ENCODE measurements at regions not wholly inside any gene's neighbourhood (a gene's known extent, or its start where the extent isn't known, plus 50 kb on each side); places are given as distances from the start of the nearest gene placed in this dataset.

- no peaks in the 10 kb centered on the region for H3K4me1 ChIP-seq (ENCODE audit: low read length)
Measured at GRCh38 chr9:29001006-29001405, 1427.7 kb upstream of the C9orf72 start.

GRCh38 chr9:29004988-29005387 is 1431.7 kb upstream of the C9orf72 start:
- Histone ChIP-seq H2AFZ (ENCODE audit: low read length) (no peak overlapping the region), H3K4me2 (ENCODE audit: low read depth, low read length) (no peak overlapping the region), H3K36me3 (replicated peaks; ENCODE audit: insufficient read depth, low read length) (no peaks in the 10 kb centered on the region), H3K4me1 (ENCODE audit: low read length) (no peaks in the 10 kb centered on the region), H3K27me3 (replicated peaks; ENCODE audit: insufficient read depth, low read length) (no peaks in the 10 kb centered on the region), H3K79me2 (ENCODE audit: low read length) (no peaks in the 10 kb centered on the region), H3K9ac (ENCODE audit: low read length) (no peak overlapping the region), H3F3A (ENCODE audit: insufficient read depth, low read length) (no peaks in the 10 kb centered on the region), H3K9me3 (replicated peaks; ENCODE audit: insufficient read depth, low read length) (no peaks in the 10 kb centered on the region), H4K20me1 (ENCODE audit: insufficient read depth, low read length) (no peaks in the 10 kb centered on the region), H3K4me3 (ENCODE audit: low read length) (no peak overlapping the region), H3K27ac (ENCODE audit: low read length) (no peak overlapping the region), H3K9me2 (replicated peaks; ENCODE audit: insufficient read depth, low read length) (no peaks in the 10 kb centered on the region)
- no peak for DNase-seq
- TF ChIP-seq EZH2 (optimal IDR thresholded peaks at IDR 0.05; ENCODE audit: low read depth, low read length): no peak
- TF ChIP-seq EZH2phosphoT487 (IDR thresholded peaks at IDR 0.05; ENCODE audit: low read length): no peak
- TF ChIP-seq CTCF (IDR thresholded peaks at IDR 0.05; ENCODE audit: low read length): no peak

More at GRCh38 chr9:29001006-29001405, 1427.7 kb upstream of the C9orf72 start:
- Histone ChIP-seq H3K4me2 (ENCODE audit: low read depth, low read length) (no peak overlapping the region), H3K9me2 (replicated peaks; ENCODE audit: insufficient read depth, low read length) (no peaks in the 10 kb centered on the region), H3K27ac (ENCODE audit: low read length) (no peak overlapping the region), H2AFZ (ENCODE audit: low read length) (no peak overlapping the region), H3K36me3 (replicated peaks; ENCODE audit: insufficient read depth, low read length) (no peaks in the 10 kb centered on the region), H3K9ac (ENCODE audit: low read length) (no peak overlapping the region), H3F3A (ENCODE audit: insufficient read depth, low read length) (no peaks in the 10 kb centered on the region), H4K20me1 (ENCODE audit: insufficient read depth, low read length) (no peaks in the 10 kb centered on the region), H3K9me3 (replicated peaks; ENCODE audit: insufficient read depth, low read length) (no peaks in the 10 kb centered on the region), H3K79me2 (ENCODE audit: low read length) (no peaks in the 10 kb centered on the region), H3K4me3 (ENCODE audit: low read length) (no peak overlapping the region), H3K27me3 (replicated peaks; ENCODE audit: insufficient read depth, low read length) (no peaks in the 10 kb centered on the region)
- DNase-seq: no peak
- TF ChIP-seq CTCF (IDR thresholded peaks at IDR 0.05; ENCODE audit: low read length): no peak
- TF ChIP-seq EZH2 (optimal IDR thresholded peaks at IDR 0.05; ENCODE audit: low read depth, low read length): no peak
- TF ChIP-seq EZH2phosphoT487 (IDR thresholded peaks at IDR 0.05; ENCODE audit: low read length): no peak

- Histone ChIP-seq H3K4me3 (ENCODE audit: low read length) (no peak overlapping the region), H4K20me1 (ENCODE audit: insufficient read depth, low read length) (no peaks in the 10 kb centered on the region), H2AFZ (ENCODE audit: low read length) (no peak overlapping the region), H3K27ac (ENCODE audit: low read length) (no peak overlapping the region), H3K4me1 (ENCODE audit: low read length) (no peaks in the 10 kb centered on the region), H3K9me3 (replicated peaks; ENCODE audit: insufficient read depth, low read length) (no peaks in the 10 kb centered on the region), H3K79me2 (ENCODE audit: low read length) (no peaks in the 10 kb centered on the region), H3K27me3 (replicated peaks; ENCODE audit: insufficient read depth, low read length) (no peaks in the 10 kb centered on the region), H3K4me2 (ENCODE audit: low read depth, low read length) (no peak overlapping the region), H3K9me2 (replicated peaks; ENCODE audit: insufficient read depth, low read length) (no peaks in the 10 kb centered on the region), H3K9ac (ENCODE audit: low read length) (no peak overlapping the region), H3K36me3 (replicated peaks; ENCODE audit: insufficient read depth, low read length) (no peaks in the 10 kb centered on the region), H3F3A (ENCODE audit: insufficient read depth, low read length) (no peaks in the 10 kb centered on the region)
- TF ChIP-seq EZH2phosphoT487 (IDR thresholded peaks at IDR 0.05; ENCODE audit: low read length) (no peak), CTCF (IDR thresholded peaks at IDR 0.05; ENCODE audit: low read length) (no peak), EZH2 (optimal IDR thresholded peaks at IDR 0.05; ENCODE audit: low read depth, low read length) (no peak)
- DNase-seq: no peak
Measured at GRCh38 chr9:29006628-29007027, 1433.3 kb upstream of the C9orf72 start.
